ENCODE measurements at regions not wholly inside any gene's neighbourhood (a gene's known extent, or its start where the extent isn't known, plus 50 kb on each side); places are given as distances from the start of the nearest gene placed in this dataset.

DNA sequence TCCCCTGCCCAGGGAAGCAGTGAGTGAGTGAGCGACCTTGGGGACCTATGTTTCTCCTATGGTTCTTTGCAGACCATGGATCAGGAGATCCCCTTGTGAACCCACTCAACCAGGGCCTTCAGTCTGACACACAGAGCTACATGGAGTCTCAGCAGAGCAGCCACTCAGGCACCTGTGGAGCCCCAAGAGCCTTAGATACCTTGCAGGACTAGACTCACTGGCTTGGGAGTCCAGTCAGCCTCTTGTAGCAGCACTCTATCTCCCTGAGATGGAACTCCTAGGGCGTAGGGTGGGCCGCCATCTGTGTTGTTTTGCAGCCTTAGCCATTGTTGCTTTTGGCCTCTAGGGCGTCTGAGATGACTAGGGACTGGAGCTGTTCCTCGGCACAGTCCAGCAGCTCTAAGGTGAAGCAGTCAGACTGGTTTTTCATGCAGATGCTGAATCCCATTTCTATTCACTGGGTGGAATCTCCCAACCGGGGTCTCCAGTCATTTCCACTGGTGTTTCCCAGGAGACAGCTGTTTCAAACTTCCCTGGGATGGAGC lies 284.6 kb upstream of the RPS23 start:
- no peak overlapping the region for H3K4me3 ChIP-seq (replicated peaks; ENCODE audit: insufficient read depth, low read length)
- no peaks in the 10 kb centered on the region for H3K27me3 ChIP-seq (ENCODE audit: insufficient read depth, poor library complexity, severe bottlenecking)
- TF ChIP-seq POLR2AphosphoS5 (IDR thresholded peaks at IDR 0.05; ENCODE audit: low read depth) (no peak), GABPA (IDR thresholded peaks at IDR 0.05; ENCODE audit: low read depth) (no peak), SPI1 (IDR thresholded peaks at IDR 0.05; ENCODE audit: borderline replicate concordance, low read depth) (no peak)
- TF ChIP-seq, protein P1, sequence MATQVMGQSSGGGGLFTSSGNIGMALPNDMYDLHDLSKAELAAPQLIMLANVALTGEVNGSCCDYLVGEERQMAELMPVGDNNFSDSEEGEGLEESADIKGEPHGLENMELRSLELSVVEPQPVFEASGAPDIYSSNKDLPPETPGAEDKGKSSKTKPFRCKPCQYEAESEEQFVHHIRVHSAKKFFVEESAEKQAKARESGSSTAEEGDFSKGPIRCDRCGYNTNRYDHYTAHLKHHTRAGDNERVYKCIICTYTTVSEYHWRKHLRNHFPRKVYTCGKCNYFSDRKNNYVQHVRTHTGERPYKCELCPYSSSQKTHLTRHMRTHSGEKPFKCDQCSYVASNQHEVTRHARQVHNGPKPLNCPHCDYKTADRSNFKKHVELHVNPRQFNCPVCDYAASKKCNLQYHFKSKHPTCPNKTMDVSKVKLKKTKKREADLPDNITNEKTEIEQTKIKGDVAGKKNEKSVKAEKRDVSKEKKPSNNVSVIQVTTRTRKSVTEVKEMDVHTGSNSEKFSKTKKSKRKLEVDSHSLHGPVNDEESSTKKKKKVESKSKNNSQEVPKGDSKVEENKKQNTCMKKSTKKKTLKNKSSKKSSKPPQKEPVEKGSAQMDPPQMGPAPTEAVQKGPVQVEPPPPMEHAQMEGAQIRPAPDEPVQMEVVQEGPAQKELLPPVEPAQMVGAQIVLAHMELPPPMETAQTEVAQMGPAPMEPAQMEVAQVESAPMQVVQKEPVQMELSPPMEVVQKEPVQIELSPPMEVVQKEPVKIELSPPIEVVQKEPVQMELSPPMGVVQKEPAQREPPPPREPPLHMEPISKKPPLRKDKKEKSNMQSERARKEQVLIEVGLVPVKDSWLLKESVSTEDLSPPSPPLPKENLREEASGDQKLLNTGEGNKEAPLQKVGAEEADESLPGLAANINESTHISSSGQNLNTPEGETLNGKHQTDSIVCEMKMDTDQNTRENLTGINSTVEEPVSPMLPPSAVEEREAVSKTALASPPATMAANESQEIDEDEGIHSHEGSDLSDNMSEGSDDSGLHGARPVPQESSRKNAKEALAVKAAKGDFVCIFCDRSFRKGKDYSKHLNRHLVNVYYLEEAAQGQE (IDR thresholded peaks at IDR 0.05; ENCODE audit: insufficient replicate concordance, low read depth) = no peak
- TF ChIP-seq, protein P2, sequence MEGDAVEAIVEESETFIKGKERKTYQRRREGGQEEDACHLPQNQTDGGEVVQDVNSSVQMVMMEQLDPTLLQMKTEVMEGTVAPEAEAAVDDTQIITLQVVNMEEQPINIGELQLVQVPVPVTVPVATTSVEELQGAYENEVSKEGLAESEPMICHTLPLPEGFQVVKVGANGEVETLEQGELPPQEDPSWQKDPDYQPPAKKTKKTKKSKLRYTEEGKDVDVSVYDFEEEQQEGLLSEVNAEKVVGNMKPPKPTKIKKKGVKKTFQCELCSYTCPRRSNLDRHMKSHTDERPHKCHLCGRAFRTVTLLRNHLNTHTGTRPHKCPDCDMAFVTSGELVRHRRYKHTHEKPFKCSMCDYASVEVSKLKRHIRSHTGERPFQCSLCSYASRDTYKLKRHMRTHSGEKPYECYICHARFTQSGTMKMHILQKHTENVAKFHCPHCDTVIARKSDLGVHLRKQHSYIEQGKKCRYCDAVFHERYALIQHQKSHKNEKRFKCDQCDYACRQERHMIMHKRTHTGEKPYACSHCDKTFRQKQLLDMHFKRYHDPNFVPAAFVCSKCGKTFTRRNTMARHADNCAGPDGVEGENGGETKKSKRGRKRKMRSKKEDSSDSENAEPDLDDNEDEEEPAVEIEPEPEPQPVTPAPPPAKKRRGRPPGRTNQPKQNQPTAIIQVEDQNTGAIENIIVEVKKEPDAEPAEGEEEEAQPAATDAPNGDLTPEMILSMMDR (IDR thresholded peaks at IDR 0.05; ENCODE audit: insufficient read depth, low read length) = no peak
- no peak overlapping the region for H3K27ac ChIP-seq (replicated peaks)
- no peak for DNase-seq (ENCODE audit: low read depth in 1 of 2, low spot score in 1 of 2)

DNA sequence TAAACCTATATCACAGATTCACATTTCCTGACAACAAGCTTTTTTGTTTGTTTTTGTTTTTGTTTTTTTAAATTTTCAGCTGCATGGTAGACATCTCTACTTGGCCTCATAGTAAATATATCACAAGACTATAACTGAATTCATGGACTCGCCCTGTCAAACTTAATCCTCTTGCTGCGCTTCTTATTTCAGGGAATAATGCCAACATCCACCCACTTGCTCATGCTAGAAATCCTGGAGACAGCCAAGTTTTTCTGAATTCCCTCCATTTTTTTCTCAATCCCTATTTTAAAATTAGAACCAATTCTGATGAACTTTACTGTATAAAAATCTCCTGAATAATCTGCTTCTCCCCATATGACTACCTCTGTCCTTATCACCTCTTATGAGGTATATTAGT lies 283.6 kb upstream of the RPS23 start:
- no peak overlapping the region for H3K27ac ChIP-seq (replicated peaks)
- no peak for DNase-seq (ENCODE audit: low read depth in 1 of 2, low spot score in 1 of 2)
- TF ChIP-seq SPI1 (IDR thresholded peaks at IDR 0.05; ENCODE audit: borderline replicate concordance, low read depth) = no peak
- TF ChIP-seq, protein P2 (IDR thresholded peaks at IDR 0.05; ENCODE audit: insufficient read depth, low read length) = no peak
- TF ChIP-seq GABPA (IDR thresholded peaks at IDR 0.05; ENCODE audit: low read depth) = no peak
- TF ChIP-seq, protein P1 (IDR thresholded peaks at IDR 0.05; ENCODE audit: insufficient replicate concordance, low read depth) = no peak
- TF ChIP-seq POLR2AphosphoS5 (IDR thresholded peaks at IDR 0.05; ENCODE audit: low read depth) = no peak
- H3K27me3 ChIP-seq (ENCODE audit: insufficient read depth, poor library complexity, severe bottlenecking) = no peaks in the 10 kb centered on the region
- no peak overlapping the region for H3K4me3 ChIP-seq (replicated peaks; ENCODE audit: insufficient read depth, low read length)

DNA sequence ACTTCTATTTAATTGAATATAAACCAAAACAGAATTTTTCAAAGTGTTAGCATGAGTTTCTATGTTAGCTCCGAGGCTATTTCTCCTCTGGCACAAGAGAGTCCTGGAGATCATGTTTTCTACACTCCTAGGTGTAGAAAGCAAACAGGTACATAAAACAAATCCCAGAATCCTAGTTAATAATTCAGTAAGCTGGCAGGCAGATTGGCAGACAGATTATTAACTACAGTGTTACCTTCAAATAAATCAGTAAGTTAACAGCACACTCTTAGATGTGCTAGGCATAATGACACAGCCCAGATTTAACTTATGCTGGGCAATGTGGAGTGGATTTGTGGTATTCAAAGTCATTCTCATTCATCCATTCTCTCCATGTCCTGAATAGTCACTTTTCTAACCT lies 282.8 kb upstream of the RPS23 start:
- no peak for DNase-seq (ENCODE audit: low read depth in 1 of 2, low spot score in 1 of 2)
- H3K4me3 ChIP-seq (replicated peaks; ENCODE audit: insufficient read depth, low read length) = no peak overlapping the region

More for the DNA sequence above, 282.8 kb upstream of the RPS23 start:
- TF ChIP-seq, protein P2 (IDR thresholded peaks at IDR 0.05; ENCODE audit: insufficient read depth, low read length) = no peak
- TF ChIP-seq, protein P1 (IDR thresholded peaks at IDR 0.05; ENCODE audit: insufficient replicate concordance, low read depth) = no peak
- no peak for TF ChIP-seq GABPA (IDR thresholded peaks at IDR 0.05; ENCODE audit: low read depth)
- no peak for TF ChIP-seq SPI1 (IDR thresholded peaks at IDR 0.05; ENCODE audit: borderline replicate concordance, low read depth)
- TF ChIP-seq POLR2AphosphoS5 (IDR thresholded peaks at IDR 0.05; ENCODE audit: low read depth) = no peak
- H3K27me3 ChIP-seq (ENCODE audit: insufficient read depth, poor library complexity, severe bottlenecking) = no peaks in the 10 kb centered on the region
- no peak overlapping the region for H3K27ac ChIP-seq (replicated peaks)

Measured in HL-60 (cell line).